ENCODE measurements at regions not wholly inside any gene's neighbourhood (a gene's known extent, or its start where the extent isn't known, plus 50 kb on each side); places are given as distances from the start of the nearest gene placed in this dataset.
"Not testable (repeated sequence)": the region's sequence is repeated elsewhere in the genome, so short reads cannot be mapped to it uniquely, and the experiment has no call there.

DNA sequence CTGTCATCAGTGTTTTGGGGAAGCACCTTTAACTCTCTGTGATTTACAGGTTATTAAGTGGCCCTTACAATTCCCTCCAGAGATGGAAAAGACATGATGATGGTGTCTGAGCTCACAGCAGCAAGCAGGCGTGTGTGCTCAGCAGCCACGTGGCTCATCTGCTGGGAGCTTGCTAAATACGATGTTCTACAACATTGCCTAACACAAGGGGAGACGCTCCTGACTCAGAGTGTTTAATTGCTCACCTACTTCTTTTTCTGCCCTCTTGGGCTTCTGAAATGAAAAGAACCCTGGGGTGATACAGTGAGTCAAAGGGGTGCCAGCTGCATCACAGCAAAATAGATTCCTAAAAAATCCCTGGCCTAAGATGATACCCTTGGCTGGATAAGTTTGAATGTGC, 56.2 kb upstream of the SAMD11 start:
- H3K36me3 ChIP-seq (ENCODE audit: control insufficient read depth, insufficient read depth, low read length); H3K36me3 Mint-ChIP-seq; H3K27ac ChIP-seq (ENCODE audit: insufficient read depth, low read length, poor library complexity, severe bottlenecking); H3K27ac Mint-ChIP-seq; H3K27me3 ChIP-seq (ENCODE audit: control insufficient read depth, insufficient read depth, low read length); H3K4me3 ChIP-seq (ENCODE audit: low read depth, low read length); ATAC-seq (ENCODE audit: low read depth in 2 of 2); H3K9me3 ChIP-seq (ENCODE audit: control insufficient read depth in 2 of 2, low read length in 2 of 2); H3K9me3 Mint-ChIP-seq; H3K4me3 Mint-ChIP-seq; DNase-seq; H3K4me1 ChIP-seq (ENCODE audit: control insufficient read depth, insufficient read depth, low read length, poor library complexity, severe bottlenecking): not testable (repeated sequence)
- H3K4me1 Mint-ChIP-seq: peaks cover 0 to 11% (median 4%) of the 10 kb centered on the region in 4 donors
- H3K27me3 Mint-ChIP-seq: peaks cover 49% of the 10 kb centered on the region

- Mint-ChIP-seq H3K4me3 (peak overlapping the region in 1 of 4 donors; percentile 52), H3K27ac (no peak overlapping the region), H3K4me1 (peaks cover 0 to 11% (median 4%) of the 10 kb centered on the region in 4 donors), H3K36me3 (no peaks in the 10 kb centered on the region), H3K27me3 (peaks cover 40% of the 10 kb centered on the region), H3K9me3 (no peaks in the 10 kb centered on the region)
- Histone ChIP-seq H3K36me3 (ENCODE audit: control insufficient read depth, insufficient read depth, low read length) (no peaks in the 10 kb centered on the region), H3K27ac (ENCODE audit: insufficient read depth, low read length, poor library complexity, severe bottlenecking) (no peak overlapping the region), H3K4me1 (ENCODE audit: control insufficient read depth, insufficient read depth, low read length, poor library complexity, severe bottlenecking) (peaks cover 5% of the 10 kb centered on the region), H3K27me3 (ENCODE audit: control insufficient read depth, insufficient read depth, low read length) (peaks cover 3% of the 10 kb centered on the region), H3K4me3 (ENCODE audit: low read depth, low read length) (no peak overlapping the region), H3K9me3 (ENCODE audit: control insufficient read depth in 2 of 2, low read length in 2 of 2) (no peaks in the 10 kb centered on the region)
- DNase-seq: peak; percentile 77 to 84 (median 77)
- peak; percentile 90 to 93 for ATAC-seq (ENCODE audit: low read depth in 2 of 2)
Observed at GRCh38 chr1:869499-870244, 54.1 kb upstream of the SAMD11 start.

Measured in CD4-positive, CD25-positive, alpha-beta regulatory T cell (primary cell).